ENCODE measurements at regions not wholly inside any gene's neighbourhood (a gene's known extent, or its start where the extent isn't known, plus 50 kb on each side); places are given as distances from the start of the nearest gene placed in this dataset.

DNA sequence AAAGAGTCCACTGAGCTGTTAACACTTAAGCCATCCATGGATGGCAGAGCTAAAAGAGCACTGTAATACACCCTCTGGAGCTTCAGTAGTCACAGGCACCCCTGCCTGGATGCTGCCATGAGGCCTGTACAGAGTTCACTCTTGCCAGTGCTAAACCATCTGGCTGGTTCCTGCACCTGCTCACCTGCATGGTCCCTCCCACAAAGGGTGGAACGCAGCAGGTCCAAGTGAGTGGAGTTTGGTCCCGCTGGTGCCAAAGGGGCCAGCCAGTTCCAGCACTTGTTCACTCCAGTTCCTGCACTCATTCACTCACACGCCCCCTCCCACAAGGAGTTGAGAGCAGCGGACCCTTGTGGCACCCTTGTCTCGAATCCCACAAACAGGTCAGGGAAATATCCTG is 503.5 kb downstream of the HACE1 start:
- H3K79me2 ChIP-seq (ENCODE audit: insufficient read depth, low read length), result no peaks in the 10 kb centered on the region
- no peak overlapping the region for H3K9ac ChIP-seq (ENCODE audit: low read length)
- H3K36me3 ChIP-seq (ENCODE audit: insufficient read depth, low read length), result no peaks in the 10 kb centered on the region
- no peaks in the 10 kb centered on the region for H3F3A ChIP-seq (ENCODE audit: insufficient read depth, low read length)
- no peak overlapping the region for H2AFZ ChIP-seq (ENCODE audit: low read length)
- no peak for TF ChIP-seq EZH2 (IDR thresholded peaks at IDR 0.05; ENCODE audit: borderline replicate concordance, low read length)
- TF ChIP-seq, protein P1, sequence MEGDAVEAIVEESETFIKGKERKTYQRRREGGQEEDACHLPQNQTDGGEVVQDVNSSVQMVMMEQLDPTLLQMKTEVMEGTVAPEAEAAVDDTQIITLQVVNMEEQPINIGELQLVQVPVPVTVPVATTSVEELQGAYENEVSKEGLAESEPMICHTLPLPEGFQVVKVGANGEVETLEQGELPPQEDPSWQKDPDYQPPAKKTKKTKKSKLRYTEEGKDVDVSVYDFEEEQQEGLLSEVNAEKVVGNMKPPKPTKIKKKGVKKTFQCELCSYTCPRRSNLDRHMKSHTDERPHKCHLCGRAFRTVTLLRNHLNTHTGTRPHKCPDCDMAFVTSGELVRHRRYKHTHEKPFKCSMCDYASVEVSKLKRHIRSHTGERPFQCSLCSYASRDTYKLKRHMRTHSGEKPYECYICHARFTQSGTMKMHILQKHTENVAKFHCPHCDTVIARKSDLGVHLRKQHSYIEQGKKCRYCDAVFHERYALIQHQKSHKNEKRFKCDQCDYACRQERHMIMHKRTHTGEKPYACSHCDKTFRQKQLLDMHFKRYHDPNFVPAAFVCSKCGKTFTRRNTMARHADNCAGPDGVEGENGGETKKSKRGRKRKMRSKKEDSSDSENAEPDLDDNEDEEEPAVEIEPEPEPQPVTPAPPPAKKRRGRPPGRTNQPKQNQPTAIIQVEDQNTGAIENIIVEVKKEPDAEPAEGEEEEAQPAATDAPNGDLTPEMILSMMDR (IDR thresholded peaks at IDR 0.05; ENCODE audit: low read length), result no peak
- no peak overlapping the region for H3K4me2 ChIP-seq (ENCODE audit: low read length)
- no peaks in the 10 kb centered on the region for H3K4me1 ChIP-seq (ENCODE audit: insufficient read depth, low read length, severe bottlenecking)
- no peaks in the 10 kb centered on the region for H3K9me3 ChIP-seq (ENCODE audit: low read length)
- no peak overlapping the region for H3K4me3 ChIP-seq (ENCODE audit: low read depth, low read length, poor library complexity, severe bottlenecking)
- no peaks in the 10 kb centered on the region for H3K9me2 ChIP-seq (ENCODE audit: low read depth, low read length)
- H3K27ac ChIP-seq (ENCODE audit: low read depth, low read length, poor library complexity, severe bottlenecking), result no peak overlapping the region
- no peaks in the 10 kb centered on the region for H3K27me3 ChIP-seq (ENCODE audit: insufficient read depth, low read length)
- no peaks in the 10 kb centered on the region for H4K20me1 ChIP-seq (ENCODE audit: insufficient read depth, low read length)

DNA sequence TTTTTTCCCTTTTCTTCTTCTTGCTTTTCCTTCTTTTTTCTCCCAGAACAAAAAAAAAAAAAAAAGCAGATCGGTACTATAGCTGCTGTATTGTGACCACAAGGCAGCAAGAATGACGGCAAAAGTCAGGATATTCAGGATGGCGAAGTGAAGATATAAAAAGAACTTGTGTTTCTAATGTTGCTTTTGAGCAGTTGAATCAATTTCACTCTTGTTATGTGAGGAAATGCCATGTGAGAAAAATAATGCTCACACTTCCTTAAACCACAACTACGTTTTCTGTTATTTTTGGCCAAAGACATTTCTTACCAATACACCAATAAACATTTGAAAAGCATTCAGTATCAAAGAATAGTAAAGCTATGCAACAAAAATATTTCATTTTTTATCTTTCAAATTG is 510.5 kb downstream of the HACE1 start:
- Histone ChIP-seq H3K4me1 (ENCODE audit: insufficient read depth, low read length, severe bottlenecking) (no peaks in the 10 kb centered on the region), H3K9me2 (ENCODE audit: low read depth, low read length) (no peaks in the 10 kb centered on the region), H3K27me3 (ENCODE audit: insufficient read depth, low read length) (no peaks in the 10 kb centered on the region), H2AFZ (ENCODE audit: low read length) (no peak overlapping the region), H3F3A (ENCODE audit: insufficient read depth, low read length) (no peaks in the 10 kb centered on the region), H3K4me2 (ENCODE audit: low read length) (no peak overlapping the region), H4K20me1 (ENCODE audit: insufficient read depth, low read length) (no peaks in the 10 kb centered on the region), H3K9me3 (ENCODE audit: low read length) (no peaks in the 10 kb centered on the region), H3K4me3 (ENCODE audit: low read depth, low read length, poor library complexity, severe bottlenecking) (no peak overlapping the region), H3K36me3 (ENCODE audit: insufficient read depth, low read length) (no peaks in the 10 kb centered on the region), H3K79me2 (ENCODE audit: insufficient read depth, low read length) (no peaks in the 10 kb centered on the region), H3K9ac (ENCODE audit: low read length) (no peak overlapping the region), H3K27ac (ENCODE audit: low read depth, low read length, poor library complexity, severe bottlenecking) (no peak overlapping the region)
- TF ChIP-seq, protein P1 (IDR thresholded peaks at IDR 0.05; ENCODE audit: low read length), result no peak
- TF ChIP-seq EZH2 (IDR thresholded peaks at IDR 0.05; ENCODE audit: borderline replicate concordance, low read length), result no peak

DNA sequence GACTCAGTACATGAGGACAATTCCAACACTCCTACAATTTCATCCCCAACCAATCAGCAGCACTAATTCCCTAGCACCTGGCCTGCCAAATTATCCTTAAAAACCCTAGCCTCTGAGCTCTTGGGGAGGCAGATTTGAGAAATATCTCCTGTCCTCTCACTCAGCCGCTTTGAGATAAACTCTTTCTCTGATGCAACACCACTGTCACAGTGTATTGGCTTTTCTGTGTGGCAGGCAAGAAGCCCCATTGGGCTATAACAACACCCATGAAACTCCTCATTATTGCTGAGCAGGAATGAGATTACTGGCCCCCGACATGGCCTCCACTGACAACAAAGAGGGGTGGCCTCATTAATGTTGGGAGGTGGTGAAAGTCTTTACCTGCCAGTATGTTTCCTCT is 515.5 kb downstream of the HACE1 start:
- no peaks in the 10 kb centered on the region for H3K4me1 ChIP-seq (ENCODE audit: insufficient read depth, low read length, severe bottlenecking)
- H3K27ac ChIP-seq (ENCODE audit: low read depth, low read length, poor library complexity, severe bottlenecking), result no peak overlapping the region
- no peaks in the 10 kb centered on the region for H3K9me2 ChIP-seq (ENCODE audit: low read depth, low read length)
- H3K4me3 ChIP-seq (ENCODE audit: low read depth, low read length, poor library complexity, severe bottlenecking), result no peak overlapping the region
- H3K4me2 ChIP-seq (ENCODE audit: low read length), result no peak overlapping the region
- no peak overlapping the region for H3K9ac ChIP-seq (ENCODE audit: low read length)
- H3F3A ChIP-seq (ENCODE audit: insufficient read depth, low read length), result no peaks in the 10 kb centered on the region
- H4K20me1 ChIP-seq (ENCODE audit: insufficient read depth, low read length), result no peaks in the 10 kb centered on the region
- no peaks in the 10 kb centered on the region for H3K27me3 ChIP-seq (ENCODE audit: insufficient read depth, low read length)
- TF ChIP-seq, protein P1 (IDR thresholded peaks at IDR 0.05; ENCODE audit: low read length), result no peak
- no peak for TF ChIP-seq EZH2 (IDR thresholded peaks at IDR 0.05; ENCODE audit: borderline replicate concordance, low read length)
- no peaks in the 10 kb centered on the region for H3K36me3 ChIP-seq (ENCODE audit: insufficient read depth, low read length)
- H2AFZ ChIP-seq (ENCODE audit: low read length), result no peak overlapping the region
- no peaks in the 10 kb centered on the region for H3K79me2 ChIP-seq (ENCODE audit: insufficient read depth, low read length)
- H3K9me3 ChIP-seq (ENCODE audit: low read length), result no peaks in the 10 kb centered on the region

All from OCI-LY1 (cell line).